ENCODE measurements at regions not wholly inside any gene's neighbourhood (a gene's known extent, or its start where the extent isn't known, plus 50 kb on each side); places are given as distances from the start of the nearest gene placed in this dataset.

GRCh38 chr20:53738945-53739798, 145.5 kb upstream of the ZNF217 start:
- TF ChIP-seq YY1 (IDR thresholded peaks at IDR 0.05) (peak; percentile 7), TAF1 (conservative IDR thresholded peaks at IDR 0.05) (no peak), GABPA (IDR thresholded peaks at IDR 0.05 in 1 of 2, conservative IDR thresholded peaks at IDR 0.05 in 1 of 2) (no peak), SP1 (IDR thresholded peaks at IDR 0.05) (peak; percentile 7)
- Histone ChIP-seq H3K9ac (ENCODE audit: low read depth in 1 of 2, low read length in 2 of 2) (peak overlapping the region; percentile 72 to 97), H3K27me3 (ENCODE audit: control insufficient read depth in 4 of 4, insufficient read depth in 4 of 4, low read length in 3 of 4) (no peaks in the 10 kb centered on the region), H3K9me3 (ENCODE audit: control insufficient read depth in 4 of 4, low read length in 3 of 4) (no peaks in the 10 kb centered on the region), H3K36me3 (ENCODE audit: control insufficient read depth in 4 of 4, insufficient read depth in 3 of 4, low read depth in 1 of 4, low read length in 3 of 4) (no peaks in the 10 kb centered on the region), H3K27ac (ENCODE audit: low read depth in 1 of 2, low read length in 2 of 2) (peak overlapping the region; percentile 88 to 96), H3K4me1 (ENCODE audit: control insufficient read depth in 4 of 4, insufficient read depth in 4 of 4, low read length in 3 of 4) (peaks cover 2 to 35% (median 29%) of the 10 kb centered on the region in 4 donors), H3K4me3 (ENCODE audit: low read depth in 1 of 3, low read length in 3 of 3) (peak overlapping the region in 2 of 3 donors; percentile 12 to 35)
- 38% methylated on average over 11 of the region's 11 CpGs for WGBS
- no peak for DNase-seq (ENCODE audit: low spot score)

DNA sequence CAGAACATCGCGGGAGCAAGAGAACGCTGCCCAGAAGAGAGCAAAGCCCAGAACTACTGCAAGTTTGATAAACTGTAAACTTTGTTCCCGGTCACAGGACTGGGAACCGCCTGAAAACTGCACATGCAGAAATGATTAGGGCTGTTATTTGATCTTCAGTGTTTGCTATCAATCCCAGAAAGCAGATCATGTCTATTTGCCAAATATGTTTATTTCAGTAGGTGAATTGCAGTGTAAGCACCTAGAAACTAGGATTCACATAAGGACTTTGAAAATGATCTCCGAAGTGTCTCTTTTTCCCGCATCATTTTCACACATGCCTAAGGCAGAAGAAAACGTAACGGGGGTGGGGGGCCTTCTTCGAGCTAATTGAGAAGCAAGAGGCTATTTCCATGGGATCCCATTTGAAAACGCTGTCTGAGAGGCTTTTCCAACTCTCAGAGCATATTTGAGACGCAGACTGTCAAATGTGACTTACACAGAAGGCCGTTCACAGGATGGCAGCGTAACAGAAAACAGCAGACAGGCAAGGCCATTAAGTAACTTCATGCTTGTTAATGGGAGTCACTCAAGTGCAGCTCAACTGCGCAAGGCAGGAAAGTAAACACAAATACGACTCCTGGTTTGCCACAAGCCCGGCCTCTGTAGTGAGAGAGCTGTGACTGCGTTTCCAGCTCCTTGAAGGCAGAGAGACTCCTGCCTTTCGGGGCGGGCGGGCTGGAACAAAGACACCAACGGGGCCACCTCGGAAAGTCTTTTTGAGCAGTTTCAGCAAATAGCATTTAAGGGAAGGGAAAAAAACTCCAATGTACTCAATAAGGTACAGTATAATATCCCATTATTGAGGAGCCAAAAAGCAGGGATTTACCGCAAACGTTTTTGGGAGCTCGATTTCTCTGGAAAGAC, 144.7 kb upstream of the ZNF217 start:
- no peaks in the 10 kb centered on the region for H3K27me3 ChIP-seq (ENCODE audit: control insufficient read depth in 4 of 4, insufficient read depth in 4 of 4, low read length in 3 of 4)
- no peaks in the 10 kb centered on the region for H3K9me3 ChIP-seq (ENCODE audit: control insufficient read depth in 4 of 4, low read length in 3 of 4)
- peak; percentile 66 to 68 for TF ChIP-seq RXRA (IDR thresholded peaks at IDR 0.05)
- peak; percentile 18 for TF ChIP-seq FOXA1 (IDR thresholded peaks at IDR 0.05)
- TF ChIP-seq ZBTB33 (IDR thresholded peaks at IDR 0.05): peak; percentile 26
- TF ChIP-seq, protein P1, sequence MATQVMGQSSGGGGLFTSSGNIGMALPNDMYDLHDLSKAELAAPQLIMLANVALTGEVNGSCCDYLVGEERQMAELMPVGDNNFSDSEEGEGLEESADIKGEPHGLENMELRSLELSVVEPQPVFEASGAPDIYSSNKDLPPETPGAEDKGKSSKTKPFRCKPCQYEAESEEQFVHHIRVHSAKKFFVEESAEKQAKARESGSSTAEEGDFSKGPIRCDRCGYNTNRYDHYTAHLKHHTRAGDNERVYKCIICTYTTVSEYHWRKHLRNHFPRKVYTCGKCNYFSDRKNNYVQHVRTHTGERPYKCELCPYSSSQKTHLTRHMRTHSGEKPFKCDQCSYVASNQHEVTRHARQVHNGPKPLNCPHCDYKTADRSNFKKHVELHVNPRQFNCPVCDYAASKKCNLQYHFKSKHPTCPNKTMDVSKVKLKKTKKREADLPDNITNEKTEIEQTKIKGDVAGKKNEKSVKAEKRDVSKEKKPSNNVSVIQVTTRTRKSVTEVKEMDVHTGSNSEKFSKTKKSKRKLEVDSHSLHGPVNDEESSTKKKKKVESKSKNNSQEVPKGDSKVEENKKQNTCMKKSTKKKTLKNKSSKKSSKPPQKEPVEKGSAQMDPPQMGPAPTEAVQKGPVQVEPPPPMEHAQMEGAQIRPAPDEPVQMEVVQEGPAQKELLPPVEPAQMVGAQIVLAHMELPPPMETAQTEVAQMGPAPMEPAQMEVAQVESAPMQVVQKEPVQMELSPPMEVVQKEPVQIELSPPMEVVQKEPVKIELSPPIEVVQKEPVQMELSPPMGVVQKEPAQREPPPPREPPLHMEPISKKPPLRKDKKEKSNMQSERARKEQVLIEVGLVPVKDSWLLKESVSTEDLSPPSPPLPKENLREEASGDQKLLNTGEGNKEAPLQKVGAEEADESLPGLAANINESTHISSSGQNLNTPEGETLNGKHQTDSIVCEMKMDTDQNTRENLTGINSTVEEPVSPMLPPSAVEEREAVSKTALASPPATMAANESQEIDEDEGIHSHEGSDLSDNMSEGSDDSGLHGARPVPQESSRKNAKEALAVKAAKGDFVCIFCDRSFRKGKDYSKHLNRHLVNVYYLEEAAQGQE (IDR thresholded peaks at IDR 0.05): peak; percentile 72
- TF ChIP-seq SP1 (IDR thresholded peaks at IDR 0.05): peak; percentile 31
- TF ChIP-seq CTCF (IDR thresholded peaks at IDR 0.05; ENCODE audit: low read depth, low read length, missing input control): no peak
- peak; percentile 78 to 87 for TF ChIP-seq HNF4A (conservative IDR thresholded peaks at IDR 0.05)
- TF ChIP-seq TAF1 (conservative IDR thresholded peaks at IDR 0.05): peak; percentile 61
- TF ChIP-seq JUND (IDR thresholded peaks at IDR 0.05): peak; percentile 14 to 47
- peak; percentile 27 for TF ChIP-seq HNF4G (IDR thresholded peaks at IDR 0.05)
- TF ChIP-seq NR2F2 (IDR thresholded peaks at IDR 0.05): no peak
- TF ChIP-seq RAD21 (IDR thresholded peaks at IDR 0.05): peak in 1 of 2 donors; percentile 65
- TF ChIP-seq, protein P2, sequence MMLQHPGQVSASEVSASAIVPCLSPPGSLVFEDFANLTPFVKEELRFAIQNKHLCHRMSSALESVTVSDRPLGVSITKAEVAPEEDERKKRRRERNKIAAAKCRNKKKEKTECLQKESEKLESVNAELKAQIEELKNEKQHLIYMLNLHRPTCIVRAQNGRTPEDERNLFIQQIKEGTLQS (IDR thresholded peaks at IDR 0.05): no peak
- peak; percentile 25 for TF ChIP-seq MAX (IDR thresholded peaks at IDR 0.05)
- no peak for TF ChIP-seq GABPA (IDR thresholded peaks at IDR 0.05 in 1 of 2, conservative IDR thresholded peaks at IDR 0.05 in 1 of 2)
- peak in 1 of 2 donors; percentile 11 for TF ChIP-seq EGR1 (IDR thresholded peaks at IDR 0.05; ENCODE audit: low read depth in 2 of 2)
- peak; percentile 93 for TF ChIP-seq YY1 (IDR thresholded peaks at IDR 0.05)
- TF ChIP-seq FOXA2 (IDR thresholded peaks at IDR 0.05): peak; percentile 69
- H3K27ac ChIP-seq (ENCODE audit: low read depth in 1 of 2, low read length in 2 of 2): peak overlapping the region; percentile 88 to 96
- peaks cover 2 to 35% (median 29%) of the 10 kb centered on the region in 4 donors for H3K4me1 ChIP-seq (ENCODE audit: control insufficient read depth in 4 of 4, insufficient read depth in 4 of 4, low read length in 3 of 4)
- 23% methylated on average over 26 of the region's 26 CpGs for WGBS
- H3K36me3 ChIP-seq (ENCODE audit: control insufficient read depth in 4 of 4, insufficient read depth in 3 of 4, low read depth in 1 of 4, low read length in 3 of 4): no peaks in the 10 kb centered on the region
- peak overlapping the region; percentile 72 to 97 for H3K9ac ChIP-seq (ENCODE audit: low read depth in 1 of 2, low read length in 2 of 2)
- DNase-seq (ENCODE audit: low spot score): peak; percentile 54
- H3K4me3 ChIP-seq (ENCODE audit: low read depth in 1 of 3, low read length in 3 of 3): peak overlapping the region; percentile 11 to 36 (median 35)

Measured in liver (tissue), 8 donors.